HCT116 (cell line): ENCODE measurements at regions not wholly inside any gene's neighbourhood (a gene's known extent, or its start where the extent isn't known, plus 50 kb on each side); places are given as distances from the start of the nearest gene placed in this dataset.

Experiments
- ATAC-seq: fragments of 200-7000 bp; cut with Tn5 transposase; 2 replicates; pipeline ENCODE4 v1.9.1; 2020; ENCODE audit warnings: mild to moderate bottlenecking, moderate library complexity
- BruUV-seq: library from RNA; stranded (reverse); fragments of 400-500 nt; replicated peaks from 2 replicates; lab custom pipeline; 2021; lab: Mats Ljungman, UMichigan
- CTCF ChIA-PET: fragments of 300-600 bp; sonication (Branson Sonifier 250); formaldehyde crosslinking; loops from one replicate; lab custom pipeline; 2021; ENCODE audit warnings: antibody characterized with exemption; lab: Charles Lee
- POLR2A ChIA-PET: fragments of 300-600, 350-600 bp; sonication (Branson Sonifier 250); formaldehyde crosslinking; loops from one replicate; lab custom pipeline; 2021; ENCODE audit warnings: antibody characterized with exemption; lab: Charles Lee
- RAD21 ChIA-PET, 2 experiments: fragments of 300-600 bp; sonication (Branson Sonifier 250); formaldehyde crosslinking; loops; one replicate each; lab custom pipeline; 2023; ENCODE audit warnings: low total read pairs in 2 of 2; ENCODE audit not compliant: uncharacterized antibody in 2 of 2, unreplicated experiment in 2 of 2, low non-redundant PET in 1 of 2; lab: Charles Lee
- DNase-seq: peaks from one replicate; pipeline ENCODE4 v3.0.0-alpha.2; 2010; ENCODE audit warnings: low read depth, low spot score
- H2AFZ ChIP-seq: fragments of 200-600 bp; shearing (Covaris generic), sonication (generic); 2 replicates; pipeline ENCODE4 v1.6.1; 2017; ENCODE audit warnings: low read depth, mixed run types, mixed read lengths, antibody characterized with exemption, low read length; ENCODE audit not compliant: poor library complexity, severe bottlenecking
- H3K27ac ChIP-seq: 2 replicates; pipeline ENCODE4 v1.5.1; 2012; ENCODE audit warnings: low read depth, low read length
- H3K27me3 ChIP-seq: fragments of 200-600 bp; sonication (generic); 2 replicates; pipeline ENCODE4 v1.6.1; 2016; ENCODE audit warnings: mixed run types, low read length, mixed read lengths; ENCODE audit not compliant: insufficient read depth
- H3K36me3 ChIP-seq, 2 experiments: fragments of 200-500 bp in 1 of 2; fragments of 200-600 bp in 1 of 2; sonication (Bioruptor generic) in 1 of 2; sonication (generic) in 1 of 2; 2 replicates each; pipeline versions ENCODE4 v1.5.1 to v1.6.1; 2014 to 2016; ENCODE audit warnings: low read length in 2 of 2, inconsistent platforms in 1 of 2, mixed read lengths in 1 of 2, mixed run types in 1 of 2; ENCODE audit not compliant: insufficient read depth in 2 of 2, control insufficient read depth in 1 of 2
- H3K4me1 ChIP-seq, 2 experiments: fragments of 200-600 bp in 1 of 2; sonication (generic) in 1 of 2; 2 replicates each; pipeline versions ENCODE4 v1.5.1 to v1.6.1; 2012 to 2017; ENCODE audit warnings: low read length in 2 of 2, inconsistent platforms in 1 of 2, mild to moderate bottlenecking in 1 of 2, mixed read lengths in 1 of 2, mixed run types in 1 of 2, moderate library complexity in 1 of 2; ENCODE audit not compliant: insufficient read depth in 2 of 2, control insufficient read depth in 1 of 2
- H3K4me2 ChIP-seq: fragments of 200-600 bp; sonication (generic); 2 replicates; pipeline ENCODE4 v1.6.1; 2017; ENCODE audit warnings: mixed run types, low read length, mixed read lengths
- H3K4me3 ChIP-seq, 2 experiments: fragments of 200-600 bp in 1 of 2; sonication (generic) in 1 of 2; replicated peaks in 1 of 2; 2 replicates each; pipeline ENCODE4 v1.5.1; 2011 to 2016; ENCODE audit warnings: low read length in 2 of 2, control low read depth in 1 of 2, low read depth in 1 of 2, mild to moderate bottlenecking in 1 of 2, mixed read lengths in 1 of 2, mixed run types in 1 of 2
- H3K79me2 ChIP-seq: fragments of 200-600 bp; sonication (generic); 2 replicates; pipeline ENCODE4 v1.6.1; 2017; ENCODE audit warnings: mild to moderate bottlenecking, mixed run types, low read length, moderate library complexity, mixed read lengths; ENCODE audit not compliant: insufficient read depth
- H3K9ac ChIP-seq: fragments of 200-600 bp; sonication (generic); 2 replicates; pipeline ENCODE4 v1.6.1; 2016; ENCODE audit warnings: low read length, mixed read lengths
- H3K9me2 ChIP-seq: fragments of 200-600 bp; sonication (generic), shearing (Covaris generic); 2 replicates; pipeline ENCODE4 v1.6.1; 2017; ENCODE audit warnings: mixed run types, mild to moderate bottlenecking, moderate library complexity; ENCODE audit not compliant: insufficient read depth
- H3K9me3 ChIP-seq, 2 experiments: fragments of 200-500 bp in 1 of 2; fragments of 200-600 bp in 1 of 2; sonication (Bioruptor generic) in 1 of 2; sonication (generic) in 1 of 2; 2 replicates each; pipeline ENCODE4 v1.6.1; 2014 to 2017; ENCODE audit warnings: low read length in 2 of 2, mixed read lengths in 2 of 2, inconsistent platforms in 1 of 2, low read depth in 1 of 2, mild to moderate bottlenecking in 1 of 2, mixed run types in 1 of 2, moderate library complexity in 1 of 2; ENCODE audit not compliant: control insufficient read depth in 1 of 2, insufficient read depth in 1 of 2
- H4K20me1 ChIP-seq: fragments of 200-600 bp; sonication (generic), shearing (Covaris generic); 2 replicates; pipeline ENCODE4 v1.6.1; 2017; ENCODE audit warnings: mixed run types, mild to moderate bottlenecking, moderate library complexity; ENCODE audit not compliant: insufficient read depth
- ELF1 ChIP-seq: IDR thresholded peaks from 2 replicates; pipeline ENCODE4 v1.6.1; 2012; ENCODE audit warnings: low read depth, borderline replicate concordance
- EZH2phosphoT487 ChIP-seq: fragments of 200-600 bp; IDR thresholded peaks from 2 replicates; pipeline ENCODE4 v1.6.1; 2018; ENCODE audit warnings: antibody characterized with exemption, borderline replicate concordance
- JUND ChIP-seq: IDR thresholded peaks from 2 replicates; pipeline ENCODE4 v1.6.1; 2012
- MAX ChIP-seq: IDR thresholded peaks from 2 replicates; pipeline ENCODE4 v1.6.1; 2012
- POLR2AphosphoS5 ChIP-seq: IDR thresholded peaks from 2 replicates; pipeline ENCODE4 v1.6.1; 2011; ENCODE audit warnings: mild to moderate bottlenecking, low read depth, low read length, moderate library complexity
- REST ChIP-seq: IDR thresholded peaks from 2 replicates; pipeline ENCODE4 v1.6.1; 2012; ENCODE audit warnings: low read depth
- SRF ChIP-seq: IDR thresholded peaks from 2 replicates; pipeline ENCODE4 v1.6.1; 2012; ENCODE audit warnings: low read depth
- YY1 ChIP-seq: IDR thresholded peaks from 2 replicates; pipeline ENCODE4 v1.6.1; 2011; ENCODE audit warnings: low read length, low read depth, moderate library complexity, mild to moderate bottlenecking; ENCODE audit not compliant: insufficient replicate concordance; ENCODE audit errors: extremely low read depth
- ZFX ChIP-seq: fragments of 450-650 bp; IDR thresholded peaks from 2 replicates; pipeline ENCODE4 v1.6.1; 2017
- intact Hi-C: fragments of 100-400 bp; cut with micrococcal nuclease; formaldehyde crosslinking; loops from 2 replicates; pipeline ENCODE4 v1.10.0; 2022

GRCh38 chr1:101566883-101567538 is 330.2 kb downstream of the S1PR1 start:
- ATAC-seq, result no peak
- H3K4me3 ChIP-seq, result no peak overlapping the region
- no peaks in the 10 kb centered on the region for H3K9me3 ChIP-seq
- ChIA-PET POLR2A (no interaction called here), RAD21 (no interaction called here), CTCF (no interaction called here)
- BruUV-seq, result no TSS peak
- no peaks in the 10 kb centered on the region for H4K20me1 ChIP-seq
- no peak for DNase-seq
- H3K27me3 ChIP-seq, result no peaks in the 10 kb centered on the region
- no peak overlapping the region for H2AFZ ChIP-seq
- no peak overlapping the region for H3K27ac ChIP-seq
- H3K4me1 ChIP-seq, result no peaks in the 10 kb centered on the region
- no peaks in the 10 kb centered on the region for H3K9me2 ChIP-seq
- intact Hi-C loops, result no loop called here
- H3K4me2 ChIP-seq, result no peak overlapping the region
- H3K9ac ChIP-seq, result no peak overlapping the region
- TF ChIP-seq MAX, result no peak
- TF ChIP-seq REST, result no peak
- TF ChIP-seq EZH2phosphoT487, result no peak
- TF ChIP-seq POLR2AphosphoS5, result no peak
- TF ChIP-seq ELF1, result no peak
- no peak for TF ChIP-seq JUND
- TF ChIP-seq YY1, result no peak
- TF ChIP-seq ZFX, result no peak
- TF ChIP-seq SRF, result no peak
- no peaks in the 10 kb centered on the region for H3K79me2 ChIP-seq
- H3K36me3 ChIP-seq, result no peaks in the 10 kb centered on the region
